GM18502 (cell line): ENCODE measurements at regions not wholly inside any gene's neighbourhood (a gene's known extent, or its start where the extent isn't known, plus 50 kb on each side); places are given as distances from the start of the nearest gene placed in this dataset.

Source experiments
- ATAC-seq: cut with Tn5 transposase; IDR thresholded peaks from one replicate; pipeline ENCODE4 v1.9.1; 2021; ENCODE audit warnings: mild to moderate bottlenecking; ENCODE audit not compliant: unreplicated experiment, poor library complexity

- ATAC-seq, result no peak
Observed at GRCh38 chr12:60027266-60027665, 431.4 kb downstream of the SLC16A7 start.

GRCh38 chr12:60034147-60034546, 438.3 kb downstream of the SLC16A7 start:
- no peak for ATAC-seq

- no peak for ATAC-seq
Observed at GRCh38 chr12:60035835-60036234, 440.0 kb downstream of the SLC16A7 start.

- ATAC-seq, result no peak
Observed at GRCh38 chr12:60042835-60043234, 447.0 kb downstream of the SLC16A7 start.

GRCh38 chr12:60043236-60043635, 447.4 kb downstream of the SLC16A7 start:
- no peak for ATAC-seq

- no peak for ATAC-seq
Observed at GRCh38 chr12:60052483-60052882, 456.7 kb downstream of the SLC16A7 start.

- ATAC-seq, result no peak
Observed at GRCh38 chr12:60059180-60059579, 463.4 kb downstream of the SLC16A7 start.

GRCh38 chr12:60066655-60067054, 470.8 kb downstream of the SLC16A7 start:
- no peak for ATAC-seq

- ATAC-seq, result no peak
Observed at GRCh38 chr12:60070552-60070951, 474.7 kb downstream of the SLC16A7 start.

- ATAC-seq, result no peak
Observed at GRCh38 chr12:60071759-60072191, 475.9 kb downstream of the SLC16A7 start.

- ATAC-seq, result no peak
Observed at GRCh38 chr12:60072911-60073310, 477.1 kb downstream of the SLC16A7 start.

GRCh38 chr12:60075091-60075490, 479.3 kb downstream of the SLC16A7 start:
- ATAC-seq, result no peak

- no peak for ATAC-seq
Observed at GRCh38 chr12:60078026-60078425, 482.2 kb downstream of the SLC16A7 start.

- no peak for ATAC-seq
Observed at GRCh38 chr12:60093428-60093827, 497.6 kb downstream of the SLC16A7 start.

- no peak for ATAC-seq
Observed at GRCh38 chr12:60094436-60094835, 498.6 kb downstream of the SLC16A7 start.

- ATAC-seq, result no peak
Observed at GRCh38 chr12:60096727-60097126, 500.9 kb downstream of the SLC16A7 start.

GRCh38 chr12:60100160-60100559, 504.3 kb downstream of the SLC16A7 start:
- no peak for ATAC-seq

GRCh38 chr12:60100852-60101251, 505.0 kb downstream of the SLC16A7 start:
- ATAC-seq, result no peak

- ATAC-seq, result no peak
Observed at GRCh38 chr12:60101715-60102114, 505.9 kb downstream of the SLC16A7 start.

GRCh38 chr12:60106214-60106613, 510.4 kb downstream of the SLC16A7 start:
- no peak for ATAC-seq

- no peak for ATAC-seq
Observed at GRCh38 chr12:60107992-60108391, 512.2 kb downstream of the SLC16A7 start.

GRCh38 chr12:60112063-60112462, 516.2 kb downstream of the SLC16A7 start:
- no peak for ATAC-seq

GRCh38 chr12:60112763-60113162, 516.9 kb downstream of the SLC16A7 start:
- ATAC-seq, result no peak
